PC-3 (cell line): ENCODE measurements at regions not wholly inside any gene's neighbourhood (a gene's known extent, or its start where the extent isn't known, plus 50 kb on each side); places are given as distances from the start of the nearest gene placed in this dataset.

Source experiments
- CTCF ChIP-seq: fragments of 300-600 bp; sonication (generic); conservative IDR thresholded peaks from 2 replicates; pipeline ENCODE4 v1.5.1; 2017; ENCODE audit warnings: antibody characterized with exemption, low read depth, mild to moderate bottlenecking, low read length
- EZH2 ChIP-seq: fragments of 300-600 bp; sonication (generic); IDR thresholded peaks from one replicate; pipeline ENCODE4 v1.6.1; 2017; ENCODE audit warnings: antibody characterized with exemption, mild to moderate bottlenecking, low read length; ENCODE audit not compliant: unreplicated experiment
- EZH2phosphoT487 ChIP-seq: fragments of 300-600 bp; sonication (generic); IDR thresholded peaks from 2 replicates; pipeline ENCODE4 v1.6.1; 2018; ENCODE audit warnings: mild to moderate bottlenecking, antibody characterized with exemption, low read length, borderline replicate concordance

- no peak for TF ChIP-seq CTCF
- no peak for TF ChIP-seq EZH2
- TF ChIP-seq EZH2phosphoT487: no peak
These were observed 86.1 kb upstream of the TANC1 start for GRCh38 chr2:158882297-158882696.
